ENCODE measurements at regions not wholly inside any gene's neighbourhood (a gene's known extent, or its start where the extent isn't known, plus 50 kb on each side); places are given as distances from the start of the nearest gene placed in this dataset.
"Not testable (repeated sequence)": the region's sequence is repeated elsewhere in the genome, so short reads cannot be mapped to it uniquely, and the experiment has no call there.

DNA sequence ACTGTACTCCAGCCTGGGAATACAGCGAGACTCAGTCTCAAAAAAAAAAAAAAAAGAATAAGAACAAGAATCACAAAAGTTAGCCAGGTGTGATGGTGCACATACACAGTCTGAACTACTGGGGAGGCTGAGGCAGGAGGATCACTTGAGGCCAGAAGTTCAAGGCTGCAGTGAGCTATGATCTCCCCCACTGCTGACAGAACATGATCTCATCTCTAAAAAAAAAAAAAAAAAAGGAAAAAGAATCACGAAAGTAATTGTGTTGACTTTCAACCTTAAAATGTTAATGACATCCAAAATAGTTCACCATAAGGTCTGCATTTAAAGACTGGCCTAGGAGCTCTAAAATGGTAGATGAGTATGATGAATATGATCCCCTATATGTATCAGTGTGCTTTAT lies 68.0 kb upstream of the MAP4 start:
- Histone ChIP-seq H3K9me3 (ENCODE audit: control insufficient read depth in 2 of 2, low read length in 2 of 2) (no peaks in the 10 kb centered on the region), H3K4me1 (ENCODE audit: control insufficient read depth, insufficient read depth, low read length, poor library complexity, severe bottlenecking) (peaks cover 25% of the 10 kb centered on the region), H3K36me3 (ENCODE audit: control insufficient read depth, insufficient read depth, low read length) (no peaks in the 10 kb centered on the region), H3K4me3 (ENCODE audit: low read depth, low read length) (no peak overlapping the region), H3K27ac (ENCODE audit: insufficient read depth, low read length, poor library complexity, severe bottlenecking) (no peak overlapping the region), H3K27me3 (ENCODE audit: control insufficient read depth, insufficient read depth, low read length) (no peaks in the 10 kb centered on the region)
- DNase-seq (no peak), ATAC-seq (ENCODE audit: low read depth in 2 of 2) (no peak)
- Mint-ChIP-seq H3K36me3 (peaks cover 7% of the 10 kb centered on the region), H3K4me3 (peak overlapping the region in 2 of 4 donors; percentile 14 to 43), H3K4me1 (peaks cover 27 to 43% (median 32%) of the 10 kb centered on the region in 4 donors), H3K27ac (peak overlapping the region in 1 of 3 donors; percentile 0), H3K27me3 (no peaks in the 10 kb centered on the region), H3K9me3 (no peaks in the 10 kb centered on the region)

DNA sequence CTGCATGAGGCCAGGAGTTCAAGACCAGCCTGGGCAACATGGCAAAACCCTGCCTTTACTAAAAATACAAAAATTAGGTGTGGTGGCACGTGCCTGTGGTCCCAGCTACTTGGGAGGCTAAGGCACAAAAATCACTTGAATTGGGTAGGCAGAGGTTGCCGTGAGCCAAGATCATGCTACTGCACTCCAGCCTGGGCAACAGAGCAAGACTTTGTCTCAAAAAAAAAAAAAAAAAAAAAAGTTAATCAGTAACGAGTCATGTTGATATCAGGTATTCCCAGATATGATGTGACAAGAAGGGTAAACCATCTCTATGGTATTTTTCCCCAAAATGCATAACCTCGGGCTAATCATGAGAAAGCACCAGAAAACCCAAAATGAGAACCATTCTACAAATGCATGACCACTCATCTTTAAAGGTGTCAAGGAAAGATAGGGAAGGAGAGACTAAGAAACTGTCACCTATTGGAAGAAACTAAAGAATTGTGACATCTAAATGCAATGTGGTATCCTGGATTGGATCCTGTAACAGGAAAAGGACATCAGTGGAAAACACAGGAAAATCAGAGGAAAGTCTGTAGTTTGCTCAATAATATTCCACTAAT lies 66.5 kb upstream of the MAP4 start:
- H3K27me3 Mint-ChIP-seq: no peaks in the 10 kb centered on the region
- H3K4me3 ChIP-seq (ENCODE audit: low read depth, low read length): no peak overlapping the region
- no peak for DNase-seq
- no peaks in the 10 kb centered on the region for H3K9me3 ChIP-seq (ENCODE audit: control insufficient read depth in 2 of 2, low read length in 2 of 2)
- no peaks in the 10 kb centered on the region for H3K36me3 ChIP-seq (ENCODE audit: control insufficient read depth, insufficient read depth, low read length)
- H3K36me3 Mint-ChIP-seq: peaks cover 9% of the 10 kb centered on the region
- peaks cover 27 to 40% (median 32%) of the 10 kb centered on the region in 4 donors for H3K4me1 Mint-ChIP-seq
- H3K27ac ChIP-seq (ENCODE audit: insufficient read depth, low read length, poor library complexity, severe bottlenecking): no peak overlapping the region
- H3K4me1 ChIP-seq (ENCODE audit: control insufficient read depth, insufficient read depth, low read length, poor library complexity, severe bottlenecking): peaks cover 18% of the 10 kb centered on the region
- peak overlapping the region in 1 of 3 donors; percentile 13 for H3K27ac Mint-ChIP-seq
- no peaks in the 10 kb centered on the region for H3K9me3 Mint-ChIP-seq
- H3K27me3 ChIP-seq (ENCODE audit: control insufficient read depth, insufficient read depth, low read length): no peaks in the 10 kb centered on the region
- no peak overlapping the region for H3K4me3 Mint-ChIP-seq
- no peak for ATAC-seq (ENCODE audit: low read depth in 2 of 2)

DNA sequence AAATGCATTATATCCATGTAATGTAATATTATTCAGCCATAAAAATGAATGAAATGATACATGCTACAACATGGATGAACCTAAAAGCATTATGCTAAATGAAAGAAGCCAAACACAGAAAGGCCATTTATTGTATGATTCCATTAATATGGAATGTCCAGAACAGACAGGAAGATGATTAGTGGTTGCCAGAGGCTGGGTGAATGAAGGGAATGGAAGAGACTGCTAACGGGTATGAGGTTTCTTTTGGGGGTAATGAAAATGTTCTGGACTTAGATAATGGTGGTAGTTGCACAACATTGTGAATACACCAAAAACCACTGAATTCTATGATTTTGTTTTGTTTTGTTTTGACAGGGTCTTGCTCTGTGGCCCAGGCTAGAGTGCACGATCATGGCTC lies 61.6 kb upstream of the MAP4 start:
- no peaks in the 10 kb centered on the region for H3K27me3 ChIP-seq (ENCODE audit: control insufficient read depth, insufficient read depth, low read length)
- Mint-ChIP-seq H3K4me1 (peaks cover 11 to 26% (median 18%) of the 10 kb centered on the region in 4 donors), H3K4me3 (no peak overlapping the region), H3K27ac (peak overlapping the region in 1 of 3 donors; percentile 34), H3K9me3 (no peaks in the 10 kb centered on the region), H3K27me3 (no peaks in the 10 kb centered on the region), H3K36me3 (peaks cover 4% of the 10 kb centered on the region)
- no peak overlapping the region for H3K27ac ChIP-seq (ENCODE audit: insufficient read depth, low read length, poor library complexity, severe bottlenecking)
- H3K4me1 ChIP-seq (ENCODE audit: control insufficient read depth, insufficient read depth, low read length, poor library complexity, severe bottlenecking): no peaks in the 10 kb centered on the region
- DNase-seq (no peak), ATAC-seq (ENCODE audit: low read depth in 2 of 2) (no peak)
- H3K4me3 ChIP-seq (ENCODE audit: low read depth, low read length): no peak overlapping the region
- H3K36me3 ChIP-seq (ENCODE audit: control insufficient read depth, insufficient read depth, low read length): no peaks in the 10 kb centered on the region
- H3K9me3 ChIP-seq (ENCODE audit: control insufficient read depth in 2 of 2, low read length in 2 of 2): no peaks in the 10 kb centered on the region

DNA sequence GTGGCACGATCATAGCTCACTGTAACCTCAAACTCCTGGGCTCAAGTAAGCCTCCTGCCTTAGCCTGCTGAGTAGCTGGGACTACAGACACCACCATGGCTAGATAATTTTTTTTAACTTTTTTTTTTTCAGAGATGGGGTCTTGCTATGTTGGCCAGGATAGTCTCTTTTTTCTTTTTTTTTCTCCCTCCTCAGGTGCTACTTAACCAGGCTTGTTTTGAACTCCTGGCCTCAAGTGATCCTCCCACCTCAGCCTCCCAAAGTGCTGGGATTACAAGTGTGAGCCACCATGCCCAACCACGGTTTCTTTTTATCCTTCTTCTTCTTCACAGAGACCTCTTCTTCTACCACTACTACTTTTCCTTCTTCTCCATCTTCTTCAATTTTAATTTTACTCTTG lies 53.8 kb upstream of the MAP4 start:
- no peak for ATAC-seq (ENCODE audit: low read depth in 2 of 2)
- no peak overlapping the region for H3K4me3 Mint-ChIP-seq

DNA sequence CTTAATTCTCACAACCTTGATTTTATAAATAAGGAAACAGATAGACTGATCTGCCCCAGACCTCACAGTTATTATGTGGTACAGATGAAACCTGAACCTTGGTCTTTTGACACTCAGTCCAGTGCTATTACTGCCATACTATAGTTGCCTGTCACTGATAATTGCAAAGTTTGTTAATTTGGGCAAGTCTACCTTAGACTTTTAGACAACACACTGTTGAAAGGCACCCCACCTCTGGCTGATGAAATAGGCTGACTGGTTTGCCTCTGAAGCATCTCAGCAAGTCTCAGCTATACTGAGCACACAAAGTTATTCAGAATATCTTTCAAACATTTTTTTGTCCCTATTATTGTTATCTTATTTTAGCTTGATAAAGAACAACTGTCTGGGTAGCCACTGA lies 53.1 kb upstream of the MAP4 start:
- peaks cover 5% of the 10 kb centered on the region for H3K36me3 Mint-ChIP-seq
- H3K4me3 ChIP-seq (ENCODE audit: low read depth, low read length): no peak overlapping the region
- H3K9me3 ChIP-seq (ENCODE audit: control insufficient read depth in 2 of 2, low read length in 2 of 2): no peaks in the 10 kb centered on the region
- H3K4me1 Mint-ChIP-seq: peaks cover 8 to 32% (median 28%) of the 10 kb centered on the region in 4 donors
- no peaks in the 10 kb centered on the region for H3K9me3 Mint-ChIP-seq
- H3K27ac ChIP-seq (ENCODE audit: insufficient read depth, low read length, poor library complexity, severe bottlenecking): no peak overlapping the region
- no peaks in the 10 kb centered on the region for H3K27me3 Mint-ChIP-seq
- ATAC-seq (ENCODE audit: low read depth in 2 of 2) (no peak), DNase-seq (no peak)
- H3K36me3 ChIP-seq (ENCODE audit: control insufficient read depth, insufficient read depth, low read length): peaks cover 3% of the 10 kb centered on the region
- H3K27ac Mint-ChIP-seq: no peak overlapping the region
- H3K27me3 ChIP-seq (ENCODE audit: control insufficient read depth, insufficient read depth, low read length): no peaks in the 10 kb centered on the region
- H3K4me1 ChIP-seq (ENCODE audit: control insufficient read depth, insufficient read depth, low read length, poor library complexity, severe bottlenecking): no peaks in the 10 kb centered on the region
- no peak overlapping the region for H3K4me3 Mint-ChIP-seq

More for the DNA sequence above, 53.8 kb upstream of the MAP4 start:
- H3K27ac ChIP-seq (ENCODE audit: insufficient read depth, low read length, poor library complexity, severe bottlenecking): no peak overlapping the region
- no peaks in the 10 kb centered on the region for H3K9me3 ChIP-seq (ENCODE audit: control insufficient read depth in 2 of 2, low read length in 2 of 2)
- no peak for DNase-seq
- no peaks in the 10 kb centered on the region for H3K27me3 Mint-ChIP-seq
- peaks cover 8 to 26% (median 24%) of the 10 kb centered on the region in 4 donors for H3K4me1 Mint-ChIP-seq
- no peaks in the 10 kb centered on the region for H3K9me3 Mint-ChIP-seq
- H3K27me3 ChIP-seq (ENCODE audit: control insufficient read depth, insufficient read depth, low read length): no peaks in the 10 kb centered on the region
- peaks cover 5% of the 10 kb centered on the region for H3K36me3 Mint-ChIP-seq
- H3K4me1 ChIP-seq (ENCODE audit: control insufficient read depth, insufficient read depth, low read length, poor library complexity, severe bottlenecking): no peaks in the 10 kb centered on the region
- H3K27ac Mint-ChIP-seq: no peak overlapping the region
- H3K4me3 ChIP-seq (ENCODE audit: low read depth, low read length): no peak overlapping the region
- peaks cover 3% of the 10 kb centered on the region for H3K36me3 ChIP-seq (ENCODE audit: control insufficient read depth, insufficient read depth, low read length)

DNA sequence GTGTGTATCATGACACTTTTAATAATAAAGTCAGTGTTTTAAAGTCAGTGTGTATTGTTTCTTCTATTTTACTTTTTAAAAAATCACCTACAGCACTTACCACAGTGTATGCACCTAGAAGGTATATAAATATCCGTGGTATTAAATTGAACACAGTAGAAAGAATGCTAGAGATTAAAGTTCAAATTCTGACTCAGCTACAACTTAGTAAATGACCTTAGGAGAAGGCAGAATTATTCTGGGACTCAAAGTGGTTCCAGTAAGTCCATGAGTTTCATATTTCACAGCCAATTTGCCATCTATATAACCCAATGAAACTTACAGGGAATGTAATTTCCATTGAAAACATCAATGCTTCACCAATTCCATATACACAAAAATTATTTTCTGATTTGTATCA lies 52.7 kb upstream of the MAP4 start:
- H3K4me1 Mint-ChIP-seq: peaks cover 8 to 36% (median 31%) of the 10 kb centered on the region in 4 donors
- H3K36me3 Mint-ChIP-seq: peaks cover 5% of the 10 kb centered on the region
- no peaks in the 10 kb centered on the region for H3K27me3 ChIP-seq (ENCODE audit: control insufficient read depth, insufficient read depth, low read length)
- no peaks in the 10 kb centered on the region for H3K27me3 Mint-ChIP-seq
- H3K9me3 Mint-ChIP-seq: no peaks in the 10 kb centered on the region
- no peak overlapping the region for H3K27ac ChIP-seq (ENCODE audit: insufficient read depth, low read length, poor library complexity, severe bottlenecking)
- H3K4me3 Mint-ChIP-seq: no peak overlapping the region
- ATAC-seq (ENCODE audit: low read depth in 2 of 2) (no peak), DNase-seq (no peak)
- H3K4me3 ChIP-seq (ENCODE audit: low read depth, low read length): no peak overlapping the region
- peaks cover 3% of the 10 kb centered on the region for H3K36me3 ChIP-seq (ENCODE audit: control insufficient read depth, insufficient read depth, low read length)
- H3K9me3 ChIP-seq (ENCODE audit: control insufficient read depth in 2 of 2, low read length in 2 of 2): no peaks in the 10 kb centered on the region
- no peaks in the 10 kb centered on the region for H3K4me1 ChIP-seq (ENCODE audit: control insufficient read depth, insufficient read depth, low read length, poor library complexity, severe bottlenecking)
- H3K27ac Mint-ChIP-seq: no peak overlapping the region

DNA sequence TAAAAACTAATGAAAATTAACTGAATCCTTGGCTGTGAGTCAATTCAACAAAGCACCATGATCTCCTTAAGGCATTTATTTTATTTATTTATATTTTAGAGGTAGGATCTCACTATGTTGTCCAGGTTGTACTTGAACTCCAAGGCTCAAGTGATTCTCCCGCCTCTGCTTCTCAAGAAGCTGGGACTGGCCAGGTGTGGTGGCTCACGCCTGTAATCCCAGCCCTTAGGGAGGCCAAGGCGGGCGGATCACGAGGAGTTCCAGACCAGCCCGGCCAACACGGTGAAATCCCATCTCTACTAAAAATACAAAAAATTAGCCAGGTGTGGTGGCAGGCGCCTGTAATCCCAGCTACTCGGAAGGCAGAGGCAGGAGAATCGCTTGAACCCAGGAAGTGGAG lies 52.1 kb upstream of the MAP4 start:
- H3K9me3 Mint-ChIP-seq; H3K27ac Mint-ChIP-seq; H3K4me3 ChIP-seq (ENCODE audit: low read depth, low read length); ATAC-seq (ENCODE audit: low read depth in 2 of 2); H3K27me3 ChIP-seq (ENCODE audit: control insufficient read depth, insufficient read depth, low read length); H3K4me1 ChIP-seq (ENCODE audit: control insufficient read depth, insufficient read depth, low read length, poor library complexity, severe bottlenecking); H3K27ac ChIP-seq (ENCODE audit: insufficient read depth, low read length, poor library complexity, severe bottlenecking); H3K4me3 Mint-ChIP-seq; H3K36me3 ChIP-seq (ENCODE audit: control insufficient read depth, insufficient read depth, low read length); H3K36me3 Mint-ChIP-seq; H3K27me3 Mint-ChIP-seq; H3K9me3 ChIP-seq (ENCODE audit: control insufficient read depth in 2 of 2, low read length in 2 of 2); DNase-seq: not testable (repeated sequence)
- peaks cover 11 to 42% (median 34%) of the 10 kb centered on the region in 4 donors for H3K4me1 Mint-ChIP-seq

DNA sequence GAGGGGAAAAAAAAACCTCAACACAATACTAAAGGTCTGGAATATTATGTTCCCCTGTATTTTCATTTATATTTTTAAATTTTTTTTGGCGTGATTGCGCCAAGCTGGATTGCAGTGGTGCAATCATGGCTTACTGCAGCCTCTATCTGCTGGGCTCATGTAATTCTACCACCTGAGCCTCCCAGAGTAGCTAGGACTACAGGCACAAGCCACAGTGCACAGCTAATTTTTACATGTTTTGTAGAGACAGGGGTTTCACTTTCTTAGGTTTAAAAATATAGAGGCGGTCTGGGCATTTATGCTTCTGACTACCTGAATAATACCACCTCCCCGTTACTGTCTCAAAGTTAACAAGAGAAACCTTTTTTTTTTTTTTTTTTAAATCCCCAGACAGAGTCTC lies 51.1 kb upstream of the MAP4 start:
- Histone ChIP-seq H3K27ac (ENCODE audit: insufficient read depth, low read length, poor library complexity, severe bottlenecking) (no peak overlapping the region), H3K36me3 (ENCODE audit: control insufficient read depth, insufficient read depth, low read length) (peaks cover 3% of the 10 kb centered on the region), H3K4me3 (ENCODE audit: low read depth, low read length) (no peak overlapping the region), H3K4me1 (ENCODE audit: control insufficient read depth, insufficient read depth, low read length, poor library complexity, severe bottlenecking) (no peaks in the 10 kb centered on the region), H3K27me3 (ENCODE audit: control insufficient read depth, insufficient read depth, low read length) (no peaks in the 10 kb centered on the region), H3K9me3 (ENCODE audit: control insufficient read depth in 2 of 2, low read length in 2 of 2) (no peaks in the 10 kb centered on the region)
- H3K4me3 Mint-ChIP-seq: no peak overlapping the region
- ATAC-seq (ENCODE audit: low read depth in 2 of 2) (no peak), DNase-seq (no peak)
- H3K27ac Mint-ChIP-seq: peak overlapping the region in 1 of 3 donors; percentile 67
- H3K9me3 Mint-ChIP-seq: no peaks in the 10 kb centered on the region
- peaks cover 8 to 43% (median 33%) of the 10 kb centered on the region in 4 donors for H3K4me1 Mint-ChIP-seq
- no peaks in the 10 kb centered on the region for H3K27me3 Mint-ChIP-seq
- H3K36me3 Mint-ChIP-seq: peaks cover 9% of the 10 kb centered on the region

Data from CD4-positive, CD25-positive, alpha-beta regulatory T cell (primary cell).